AG08395 (cell line): ENCODE measurements at regions not wholly inside any gene's neighbourhood (a gene's known extent, or its start where the extent isn't known, plus 50 kb on each side); places are given as distances from the start of the nearest gene placed in this dataset.

Experiments
- DNase-seq: peaks from one replicate; pipeline ENCODE4 v3.0.0; 2012; ENCODE audit warnings: mixed read lengths, low spot score

GRCh38 chr5:57550132-57550531, 67.5 kb upstream of the ACTBL2 start:
- no peak for DNase-seq

- DNase-seq, result no peak
Observed at GRCh38 chr5:57549566-57549965, 67.0 kb upstream of the ACTBL2 start.

DNA sequence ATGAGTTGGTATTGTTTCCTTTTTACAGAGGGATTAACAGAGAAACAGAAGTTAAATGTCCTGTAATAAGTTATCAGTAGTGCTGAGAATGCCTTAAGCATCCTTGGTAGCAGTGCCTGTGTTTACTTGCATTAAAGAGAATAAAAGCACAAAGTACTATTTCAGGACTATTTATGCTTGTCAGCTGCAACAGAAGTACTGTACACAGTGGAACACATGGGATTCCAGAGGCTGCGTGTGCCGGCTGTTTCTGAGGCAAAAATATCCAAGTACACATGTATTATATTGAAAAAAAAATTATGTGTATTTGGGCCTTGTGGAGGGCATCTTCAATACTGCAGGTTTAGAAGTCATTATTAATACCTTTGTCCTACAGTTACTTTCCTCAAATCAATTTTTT, 58.2 kb upstream of the ACTBL2 start:
- DNase-seq, result no peak

- peak; percentile 44 for DNase-seq
Observed at GRCh38 chr5:57539281-57539701, 56.7 kb upstream of the ACTBL2 start.

GRCh38 chr5:57538341-57538955, 55.8 kb upstream of the ACTBL2 start:
- peak; percentile 90 for DNase-seq

DNA sequence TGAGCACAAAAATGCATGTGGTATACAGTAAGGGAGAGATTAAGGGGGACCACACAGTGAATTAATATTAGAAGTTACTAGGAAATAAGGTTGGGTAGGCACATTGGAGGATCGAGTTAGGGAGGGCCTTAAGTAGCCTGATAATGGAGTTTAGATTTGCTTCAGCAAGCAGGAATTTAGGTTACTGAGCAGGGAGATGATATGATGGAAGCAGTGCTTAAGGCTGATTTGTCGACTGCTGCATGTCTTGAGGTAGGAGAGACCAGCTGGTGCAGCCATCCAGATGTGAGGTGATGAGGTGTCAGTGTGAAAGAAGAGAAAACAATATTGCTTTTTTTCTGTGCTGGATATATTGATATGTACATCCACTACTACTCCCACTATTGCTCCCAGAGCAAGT, 55.2 kb upstream of the ACTBL2 start:
- DNase-seq, result no peak

DNA sequence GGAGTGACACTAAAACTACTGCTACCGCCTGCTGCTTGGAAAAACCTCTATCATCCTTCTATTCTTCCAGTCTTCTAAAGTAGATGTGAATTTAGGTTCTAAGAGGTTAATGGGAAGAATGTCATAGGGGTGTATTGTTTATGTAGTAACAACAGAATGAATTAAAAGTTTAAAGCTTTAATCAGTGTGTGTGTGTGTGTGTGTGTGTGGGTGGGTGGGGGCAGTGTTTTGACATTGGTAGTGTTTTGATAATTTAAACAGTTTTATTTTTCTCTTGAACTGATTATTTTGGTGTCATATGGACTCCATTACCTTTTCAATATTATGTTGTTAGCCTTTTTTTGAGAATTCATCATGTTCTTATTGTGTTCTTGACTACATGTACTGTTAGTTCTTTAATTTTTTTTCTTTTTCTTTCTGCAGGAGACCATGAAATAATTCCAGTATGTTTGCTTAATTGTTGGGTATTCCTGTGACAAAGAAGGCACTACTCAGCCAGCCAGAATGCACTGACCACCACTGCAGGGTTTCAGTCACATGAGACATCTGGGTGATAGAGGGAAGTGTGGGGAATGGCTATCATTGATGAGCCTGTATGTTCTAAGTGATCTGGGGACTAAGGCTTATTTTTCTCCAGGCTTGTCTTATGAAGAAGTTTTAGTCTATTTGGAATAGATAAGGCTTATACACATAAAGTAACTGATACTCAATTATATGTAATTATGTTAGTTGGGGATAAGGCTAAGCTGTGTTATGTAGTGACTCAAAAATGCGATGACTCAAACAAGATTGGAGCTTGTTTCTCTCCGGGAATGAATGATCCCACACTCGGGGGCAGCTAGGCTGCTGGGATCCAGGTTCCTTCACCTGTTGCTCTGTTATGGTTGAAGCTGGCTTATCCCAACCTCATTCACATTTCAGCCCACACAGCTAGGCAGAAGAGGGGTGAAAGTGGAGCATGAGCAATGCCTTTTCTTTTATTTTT, 50.2 kb upstream of the ACTBL2 start:
- DNase-seq, result peak; percentile 45
